ENCODE measurements at regions not wholly inside any gene's neighbourhood (a gene's known extent, or its start where the extent isn't known, plus 50 kb on each side); places are given as distances from the start of the nearest gene placed in this dataset.

DNA sequence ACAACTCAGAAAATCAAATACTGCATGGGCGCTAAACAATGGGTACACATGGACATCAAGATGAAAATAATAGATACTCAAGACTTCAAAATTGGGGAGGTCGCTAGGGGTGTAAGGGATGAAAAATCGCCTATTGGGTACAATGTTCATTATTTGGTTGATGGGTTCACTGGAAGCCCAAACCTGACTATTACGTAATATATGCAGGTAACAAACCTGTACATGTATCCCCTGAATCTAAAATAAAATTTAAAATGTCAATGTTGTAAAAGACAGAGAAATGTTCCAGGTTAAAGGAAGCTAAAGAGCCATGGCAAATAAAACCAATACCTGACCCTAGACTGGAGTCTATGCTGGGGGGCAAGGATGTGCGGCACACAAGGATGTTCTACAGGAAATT, 80.4 kb upstream of the CCBE1 start:
- no peak overlapping the region for H3K27ac ChIP-seq (ENCODE audit: low read depth, low read length)
- H4K91ac ChIP-seq (ENCODE audit: low read depth, low read length), result no peak overlapping the region
- no peak overlapping the region for H3K23ac ChIP-seq (ENCODE audit: low read length)
- H2AK5ac ChIP-seq (ENCODE audit: low read length), result no peak overlapping the region
- H3K79me2 ChIP-seq (ENCODE audit: control insufficient read depth, insufficient read depth, low read length, poor library complexity), result no peaks in the 10 kb centered on the region
- H3K18ac ChIP-seq (ENCODE audit: low read length), result no peak overlapping the region
- H3K4me3 ChIP-seq (ENCODE audit: low read depth, low read length), result no peak overlapping the region
- H2BK120ac ChIP-seq (ENCODE audit: insufficient read depth, low read length, poor library complexity), result no peak overlapping the region
- H2AFZ ChIP-seq (ENCODE audit: insufficient read depth, low read length, poor library complexity), result no peak overlapping the region
- no peaks in the 10 kb centered on the region for H3K36me3 ChIP-seq (ENCODE audit: control insufficient read depth in 1 of 2, insufficient read depth in 2 of 2, low read length in 2 of 2)
- no peaks in the 10 kb centered on the region for H3K9me3 ChIP-seq (ENCODE audit: insufficient read depth, low read depth, low read length)
- WGBS (ENCODE audit: extremely low coverage, insufficient coverage, insufficient read length), result no CpG with 5 or more reads among the region's 5 CpGs
- H4K12ac ChIP-seq (ENCODE audit: low read depth, low read length), result no peak overlapping the region
- H3K4me1 ChIP-seq (ENCODE audit: control insufficient read depth in 1 of 2, insufficient read depth in 2 of 2, low read length in 2 of 2), result no peaks in the 10 kb centered on the region
- no peak overlapping the region for H2BK5ac ChIP-seq (ENCODE audit: low read depth, low read length, poor library complexity)
- no peak overlapping the region for H3K14ac ChIP-seq (ENCODE audit: low read length)
- no peak overlapping the region for H3K4me2 ChIP-seq (ENCODE audit: low read length)
- no peak overlapping the region for H4K8ac ChIP-seq (ENCODE audit: low read depth, low read length)
- no peak for DNase-seq
- H3K79me1 ChIP-seq (ENCODE audit: low read length), result no peaks in the 10 kb centered on the region
- H3K27me3 ChIP-seq (ENCODE audit: insufficient read depth, low read length), result no peaks in the 10 kb centered on the region
- no peak overlapping the region for H3K4ac ChIP-seq (ENCODE audit: low read depth, low read length)
- no peak overlapping the region for H2BK12ac ChIP-seq (ENCODE audit: low read length)
- H3K9ac ChIP-seq (ENCODE audit: low read length), result no peak overlapping the region

GRCh38 chr18:59769129-59769865, 72.1 kb upstream of the CCBE1 start:
- H4K12ac ChIP-seq (ENCODE audit: low read depth, low read length), result no peak overlapping the region
- H3K4ac ChIP-seq (ENCODE audit: low read depth, low read length), result no peak overlapping the region
- H2BK12ac ChIP-seq (ENCODE audit: low read length), result no peak overlapping the region
- H3K14ac ChIP-seq (ENCODE audit: low read length), result no peak overlapping the region
- H3K36me3 ChIP-seq (ENCODE audit: control insufficient read depth in 1 of 2, insufficient read depth in 2 of 2, low read length in 2 of 2), result no peaks in the 10 kb centered on the region
- H3K23ac ChIP-seq (ENCODE audit: low read length), result no peak overlapping the region
- no peak overlapping the region for H4K8ac ChIP-seq (ENCODE audit: low read depth, low read length)
- no peak overlapping the region for H3K4me3 ChIP-seq (ENCODE audit: low read depth, low read length)
- H3K9ac ChIP-seq (ENCODE audit: low read length), result no peak overlapping the region
- H3K79me2 ChIP-seq (ENCODE audit: control insufficient read depth, insufficient read depth, low read length, poor library complexity), result no peaks in the 10 kb centered on the region
- no peak overlapping the region for H2AK5ac ChIP-seq (ENCODE audit: low read length)
- DNase-seq, result no peak
- H3K9me3 ChIP-seq (ENCODE audit: insufficient read depth, low read depth, low read length), result no peaks in the 10 kb centered on the region
- H3K27me3 ChIP-seq (ENCODE audit: insufficient read depth, low read length), result no peaks in the 10 kb centered on the region
- H3K18ac ChIP-seq (ENCODE audit: low read length), result no peak overlapping the region
- no peak overlapping the region for H2BK5ac ChIP-seq (ENCODE audit: low read depth, low read length, poor library complexity)
- H3K4me1 ChIP-seq (ENCODE audit: control insufficient read depth in 1 of 2, insufficient read depth in 2 of 2, low read length in 2 of 2), result no peaks in the 10 kb centered on the region
- no peak overlapping the region for H2AFZ ChIP-seq (ENCODE audit: insufficient read depth, low read length, poor library complexity)
- H3K27ac ChIP-seq (ENCODE audit: low read depth, low read length), result no peak overlapping the region
- WGBS (ENCODE audit: extremely low coverage, insufficient coverage, insufficient read length), result no CpG with 5 or more reads among the region's 3 CpGs
- H3K4me2 ChIP-seq (ENCODE audit: low read length), result no peak overlapping the region
- H3K79me1 ChIP-seq (ENCODE audit: low read length), result no peaks in the 10 kb centered on the region
- no peak overlapping the region for H2BK120ac ChIP-seq (ENCODE audit: insufficient read depth, low read length, poor library complexity)
- no peak overlapping the region for H4K91ac ChIP-seq (ENCODE audit: low read depth, low read length)

DNA sequence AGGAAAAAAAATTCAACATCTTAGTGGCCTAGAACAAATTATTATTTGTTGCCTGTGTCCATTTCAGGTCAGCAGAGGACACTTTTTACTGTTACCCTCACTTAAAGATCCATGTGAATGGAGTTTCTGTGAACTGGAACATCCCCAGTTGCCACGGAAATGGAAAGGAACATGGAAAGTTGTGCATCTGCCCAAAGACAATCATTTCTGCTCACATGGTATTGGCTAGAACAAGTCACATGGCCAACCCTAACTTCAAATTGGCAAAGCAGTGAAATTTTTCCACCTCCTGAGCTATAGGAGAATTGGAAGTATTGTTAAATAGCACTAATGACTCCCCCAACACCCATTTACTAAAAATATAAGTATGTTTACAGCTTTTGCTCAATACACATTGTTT, 71.2 kb upstream of the CCBE1 start:
- WGBS (ENCODE audit: extremely low coverage, insufficient coverage, insufficient read length), result no CpG with 5 or more reads among the region's 1 CpG
- H3K4me2 ChIP-seq (ENCODE audit: low read length), result no peak overlapping the region
- no peak overlapping the region for H2AFZ ChIP-seq (ENCODE audit: insufficient read depth, low read length, poor library complexity)
- no peak overlapping the region for H2BK12ac ChIP-seq (ENCODE audit: low read length)
- no peak overlapping the region for H4K8ac ChIP-seq (ENCODE audit: low read depth, low read length)
- no peak overlapping the region for H3K4me3 ChIP-seq (ENCODE audit: low read depth, low read length)
- no peak overlapping the region for H3K9ac ChIP-seq (ENCODE audit: low read length)
- H4K91ac ChIP-seq (ENCODE audit: low read depth, low read length), result no peak overlapping the region
- no peak overlapping the region for H3K23ac ChIP-seq (ENCODE audit: low read length)
- no peak overlapping the region for H3K18ac ChIP-seq (ENCODE audit: low read length)
- H3K27me3 ChIP-seq (ENCODE audit: insufficient read depth, low read length), result no peaks in the 10 kb centered on the region
- H4K12ac ChIP-seq (ENCODE audit: low read depth, low read length), result no peak overlapping the region
- no peak for DNase-seq
- no peaks in the 10 kb centered on the region for H3K36me3 ChIP-seq (ENCODE audit: control insufficient read depth in 1 of 2, insufficient read depth in 2 of 2, low read length in 2 of 2)
- no peaks in the 10 kb centered on the region for H3K79me2 ChIP-seq (ENCODE audit: control insufficient read depth, insufficient read depth, low read length, poor library complexity)
- H3K4ac ChIP-seq (ENCODE audit: low read depth, low read length), result no peak overlapping the region
- no peak overlapping the region for H2BK5ac ChIP-seq (ENCODE audit: low read depth, low read length, poor library complexity)
- no peak overlapping the region for H3K27ac ChIP-seq (ENCODE audit: low read depth, low read length)
- no peaks in the 10 kb centered on the region for H3K79me1 ChIP-seq (ENCODE audit: low read length)
- no peak overlapping the region for H3K14ac ChIP-seq (ENCODE audit: low read length)
- H2BK120ac ChIP-seq (ENCODE audit: insufficient read depth, low read length, poor library complexity), result no peak overlapping the region
- H3K9me3 ChIP-seq (ENCODE audit: insufficient read depth, low read depth, low read length), result no peaks in the 10 kb centered on the region
- H3K4me1 ChIP-seq (ENCODE audit: control insufficient read depth in 1 of 2, insufficient read depth in 2 of 2, low read length in 2 of 2), result no peaks in the 10 kb centered on the region
- no peak overlapping the region for H2AK5ac ChIP-seq (ENCODE audit: low read length)

DNA sequence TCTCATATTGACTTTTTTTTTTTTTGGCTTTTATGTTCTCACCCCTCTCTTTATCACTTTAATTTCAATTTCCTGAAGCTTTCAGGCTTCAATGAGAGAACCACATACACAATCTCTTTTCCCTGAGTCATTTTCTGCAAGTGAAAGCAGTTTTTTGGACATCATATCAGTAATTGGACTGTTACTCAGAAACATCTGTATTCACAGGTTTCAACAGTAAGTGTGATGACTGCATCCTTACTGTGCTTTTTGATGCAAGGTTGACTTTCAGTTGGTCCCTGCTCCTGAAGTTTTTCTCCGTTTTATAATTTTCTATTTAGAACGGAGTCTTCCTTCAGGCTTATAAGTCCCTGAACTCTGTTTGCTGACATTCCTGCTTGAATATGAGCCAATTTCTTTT, 70.5 kb upstream of the CCBE1 start:
- no peak for DNase-seq
- no CpG with 5 or more reads among the region's 2 CpGs for WGBS (ENCODE audit: extremely low coverage, insufficient coverage, insufficient read length)

More for the DNA sequence above, 70.5 kb upstream of the CCBE1 start:
- no peak overlapping the region for H4K12ac ChIP-seq (ENCODE audit: low read depth, low read length)
- no peak overlapping the region for H2BK5ac ChIP-seq (ENCODE audit: low read depth, low read length, poor library complexity)
- no peak overlapping the region for H2BK12ac ChIP-seq (ENCODE audit: low read length)
- no peak overlapping the region for H4K91ac ChIP-seq (ENCODE audit: low read depth, low read length)
- no peak overlapping the region for H3K18ac ChIP-seq (ENCODE audit: low read length)
- H3K4me1 ChIP-seq (ENCODE audit: control insufficient read depth in 1 of 2, insufficient read depth in 2 of 2, low read length in 2 of 2), result no peaks in the 10 kb centered on the region
- no peak overlapping the region for H2AK5ac ChIP-seq (ENCODE audit: low read length)
- H3K27me3 ChIP-seq (ENCODE audit: insufficient read depth, low read length), result no peaks in the 10 kb centered on the region
- no peak overlapping the region for H3K23ac ChIP-seq (ENCODE audit: low read length)
- no peaks in the 10 kb centered on the region for H3K79me1 ChIP-seq (ENCODE audit: low read length)
- no peaks in the 10 kb centered on the region for H3K36me3 ChIP-seq (ENCODE audit: control insufficient read depth in 1 of 2, insufficient read depth in 2 of 2, low read length in 2 of 2)
- no peak overlapping the region for H3K4me3 ChIP-seq (ENCODE audit: low read depth, low read length)
- no peaks in the 10 kb centered on the region for H3K79me2 ChIP-seq (ENCODE audit: control insufficient read depth, insufficient read depth, low read length, poor library complexity)
- H2BK120ac ChIP-seq (ENCODE audit: insufficient read depth, low read length, poor library complexity), result no peak overlapping the region
- H3K4ac ChIP-seq (ENCODE audit: low read depth, low read length), result no peak overlapping the region
- no peak overlapping the region for H3K14ac ChIP-seq (ENCODE audit: low read length)
- no peak overlapping the region for H2AFZ ChIP-seq (ENCODE audit: insufficient read depth, low read length, poor library complexity)
- H4K8ac ChIP-seq (ENCODE audit: low read depth, low read length), result no peak overlapping the region
- H3K9me3 ChIP-seq (ENCODE audit: insufficient read depth, low read depth, low read length), result no peaks in the 10 kb centered on the region
- no peak overlapping the region for H3K9ac ChIP-seq (ENCODE audit: low read length)
- H3K4me2 ChIP-seq (ENCODE audit: low read length), result no peak overlapping the region
- no peak overlapping the region for H3K27ac ChIP-seq (ENCODE audit: low read depth, low read length)
